Lung (tissue), 11 donors: ENCODE measurements at regions not wholly inside any gene's neighbourhood (a gene's known extent, or its start where the extent isn't known, plus 50 kb on each side); places are given as distances from the start of the nearest gene placed in this dataset.

ENCODE experiments used
- ATAC-seq: fragments of 200-7000 bp; cut with Tn5 transposase; one replicate; pipeline ENCODE4 v1.9.1; 2020; ENCODE audit warnings: moderate number of reproducible peaks; ENCODE audit not compliant: insufficient read depth, low FRiP score
- DNase-seq, 3 donors: peaks; one replicate each; pipeline ENCODE4 v3.0.0-alpha.2; 2013 to 2017
- H3K27ac ChIP-seq, 2 donors: one replicate each; pipeline ENCODE4 v1.5.1; 2013; ENCODE audit warnings: mild to moderate bottlenecking in 2 of 2, moderate library complexity in 2 of 2, control low read depth in 1 of 2, inconsistent platforms in 1 of 2, low read depth in 1 of 2, low read length in 1 of 2
- H3K27me3 ChIP-seq, 3 donors: one replicate each; pipeline ENCODE4 v1.5.1; 2013; ENCODE audit warnings: low read length in 2 of 3; ENCODE audit not compliant: control insufficient read depth in 3 of 3, insufficient read depth in 3 of 3
- H3K36me3 ChIP-seq, 4 donors: one replicate each; pipeline ENCODE4 v1.5.1; 2013; ENCODE audit warnings: low read length in 4 of 4, mild to moderate bottlenecking in 1 of 4, moderate library complexity in 1 of 4; ENCODE audit not compliant: control insufficient read depth in 4 of 4, insufficient read depth in 4 of 4
- H3K4me1 ChIP-seq, 5 donors: one replicate each; pipeline ENCODE4 v1.5.1; 2013; ENCODE audit warnings: low read length in 5 of 5, mild to moderate bottlenecking in 2 of 5, moderate library complexity in 1 of 5; ENCODE audit not compliant: control insufficient read depth in 5 of 5, insufficient read depth in 5 of 5
- H3K4me3 ChIP-seq: one replicate; pipeline ENCODE4 v1.5.1; 2013; ENCODE audit warnings: mild to moderate bottlenecking, control low read depth, moderate library complexity
- H3K9ac ChIP-seq, 2 donors: one replicate each; pipeline ENCODE4 v1.5.1; 2013; ENCODE audit warnings: low read length in 2 of 2, control low read depth in 1 of 2; ENCODE audit not compliant: insufficient read depth in 1 of 2
- H3K9me3 ChIP-seq, 4 donors: one replicate each; pipeline ENCODE4 v1.5.1; 2013; ENCODE audit warnings: low read length in 3 of 4, mild to moderate bottlenecking in 1 of 4, moderate library complexity in 1 of 4; ENCODE audit not compliant: control insufficient read depth in 4 of 4, insufficient read depth in 3 of 4
- CTCF ChIP-seq: IDR thresholded peaks from 2 replicates; pipeline ENCODE4 v1.5.1; 2012; ENCODE audit warnings: mild to moderate bottlenecking; ENCODE audit errors: control extremely low read depth, extremely low read depth
- WGBS, 2 donors: extraction: QIAGEN DNeasy Blood & Tissue Kit; methylation state at CpG; one replicate each; pipeline ENCODE4 v1.1.7; 2013; 5-methylcytosine and 5-hydroxymethylcytosine counted together
- donor health status: control.
- donor health status: control.
- donor health status: Bipolar disorder and iron deficiency.
- donor health status: healthy.
- donor health status: DM: yes; HTN: yes; CAD: no.

- no peaks in the 10 kb centered on the region for H3K36me3 ChIP-seq
- 95% methylated on average over 3 of the region's 3 CpGs for WGBS, 2 donors
- H3K4me1 ChIP-seq, result no peaks in the 10 kb centered on the region
- TF ChIP-seq CTCF, result no peak
- no peak overlapping the region for H3K27ac ChIP-seq
- peaks cover 0 to 4% (median 2%) of the 10 kb centered on the region in 4 donors for H3K9me3 ChIP-seq
- H3K4me3 ChIP-seq, result no peak overlapping the region
- no peaks in the 10 kb centered on the region for H3K27me3 ChIP-seq
- ATAC-seq (no peak), DNase-seq (no peak)
- H3K9ac ChIP-seq, result no peak overlapping the region
Observed at GRCh38 chr5:71844862-71845261, 125.8 kb downstream of the CARTPT start.

- no peak for TF ChIP-seq CTCF
- ATAC-seq, result no peak
- WGBS, 2 donors, result 68 to 76% methylated on average over 4 of the region's 4 CpGs
- Histone ChIP-seq H3K27me3 (no peaks in the 10 kb centered on the region), H3K9me3 (peaks cover 0 to 7% (median 2%) of the 10 kb centered on the region in 4 donors), H3K27ac (no peak overlapping the region), H3K9ac (no peak overlapping the region), H3K4me1 (no peaks in the 10 kb centered on the region), H3K4me3 (no peak overlapping the region), H3K36me3 (no peaks in the 10 kb centered on the region)
- no peak for DNase-seq
Observed at GRCh38 chr5:71859515-71859914, 140.4 kb downstream of the CARTPT start.

- no peak overlapping the region for H3K27ac ChIP-seq
- no peak overlapping the region for H3K9ac ChIP-seq
- DNase-seq (no peak), ATAC-seq (no peak)
- no peaks in the 10 kb centered on the region for H3K36me3 ChIP-seq
- H3K4me1 ChIP-seq, result no peaks in the 10 kb centered on the region
- no peak for TF ChIP-seq CTCF
- no peak overlapping the region for H3K4me3 ChIP-seq
- peaks cover 0 to 7% (median 2%) of the 10 kb centered on the region in 4 donors for H3K9me3 ChIP-seq
- WGBS, 2 donors, result 65 to 79% methylated on average over 3 of the region's 3 CpGs
- no peaks in the 10 kb centered on the region for H3K27me3 ChIP-seq
Observed at GRCh38 chr5:71860048-71860447, 141.0 kb downstream of the CARTPT start.

GRCh38 chr5:71861682-71862081 is 142.6 kb downstream of the CARTPT start:
- H3K9me3 ChIP-seq, result peaks cover 0 to 7% (median 0%) of the 10 kb centered on the region in 4 donors
- no peak for TF ChIP-seq CTCF
- no peak overlapping the region for H3K4me3 ChIP-seq
- H3K4me1 ChIP-seq, result no peaks in the 10 kb centered on the region
- H3K27ac ChIP-seq, result no peak overlapping the region
- no peak for DNase-seq
- ATAC-seq, result no peak
- no peaks in the 10 kb centered on the region for H3K27me3 ChIP-seq
- WGBS, 2 donors, result 90% methylated on average over 1 of the region's 1 CpG; no CpG with 5 or more reads in 1 of the 2 donors
- no peak overlapping the region for H3K9ac ChIP-seq
- H3K36me3 ChIP-seq, result no peaks in the 10 kb centered on the region
